ENCODE measurements at regions not wholly inside any gene's neighbourhood (a gene's known extent, or its start where the extent isn't known, plus 50 kb on each side); places are given as distances from the start of the nearest gene placed in this dataset.

DNA sequence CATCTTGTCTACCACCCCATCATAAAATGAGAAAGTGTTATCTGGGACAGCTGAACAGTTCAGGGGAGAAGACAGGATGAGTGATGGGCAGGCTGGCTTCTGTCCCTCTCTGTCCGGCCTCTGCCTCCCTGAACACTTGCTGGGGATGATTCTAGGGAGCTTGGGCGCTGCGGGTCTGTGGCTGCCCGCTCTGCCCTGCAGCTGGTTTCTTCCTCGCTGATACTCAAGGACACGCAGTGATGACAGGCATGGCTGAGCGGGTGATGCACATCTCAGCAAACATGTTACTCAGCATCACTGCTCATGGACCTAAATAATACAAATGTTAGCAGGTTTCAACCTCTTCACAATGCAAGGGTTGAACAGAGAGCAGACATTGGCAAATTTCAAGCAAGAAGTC lies 161.1 kb downstream of the TMEM18 start:
- intact Hi-C loops (cut with DNase I) = no loop called here
- Histone ChIP-seq H3K36me3 (ENCODE audit: control insufficient read depth in 1 of 2, insufficient read depth in 2 of 2, low read length in 1 of 2) (no peaks in the 10 kb centered on the region), H3K4me1 (ENCODE audit: control insufficient read depth in 1 of 2, insufficient read depth in 2 of 2, low read length in 2 of 2) (no peaks in the 10 kb centered on the region), H3K9me3 (ENCODE audit: control insufficient read depth, low read length) (peaks cover 1% of the 10 kb centered on the region), H3K27me3 (ENCODE audit: control insufficient read depth in 1 of 2, insufficient read depth in 2 of 2, low read length in 1 of 2) (no peaks in the 10 kb centered on the region), H3K4me3 (ENCODE audit: low read length in 2 of 2) (no peak overlapping the region), H3K27ac (ENCODE audit: low read depth in 1 of 2, low read length in 2 of 2) (no peak overlapping the region)
- no peak for ATAC-seq (ENCODE audit: low FRiP score)
- no peak for DNase-seq
- 91 to 94% methylated on average over 7 of the region's 7 CpGs for WGBS, 2 donors

GRCh38 chr2:515441-516127 lies 161.6 kb downstream of the TMEM18 start:
- DNase-seq (no peak), ATAC-seq (ENCODE audit: low FRiP score) (no peak)
- H3K27ac ChIP-seq (ENCODE audit: low read depth in 1 of 2, low read length in 2 of 2) = no peak overlapping the region
- H3K36me3 ChIP-seq (ENCODE audit: control insufficient read depth in 1 of 2, insufficient read depth in 2 of 2, low read length in 1 of 2) = no peaks in the 10 kb centered on the region
- WGBS, 2 donors = 90% methylated on average over 3 of the region's 3 CpGs
- no peaks in the 10 kb centered on the region for H3K4me1 ChIP-seq (ENCODE audit: control insufficient read depth in 1 of 2, insufficient read depth in 2 of 2, low read length in 2 of 2)
- intact Hi-C loops (cut with DNase I) = no loop called here
- H3K27me3 ChIP-seq (ENCODE audit: control insufficient read depth in 1 of 2, insufficient read depth in 2 of 2, low read length in 1 of 2) = no peaks in the 10 kb centered on the region
- H3K9me3 ChIP-seq (ENCODE audit: control insufficient read depth, low read length) = peaks cover 1% of the 10 kb centered on the region
- H3K4me3 ChIP-seq (ENCODE audit: low read length in 2 of 2) = no peak overlapping the region

DNA sequence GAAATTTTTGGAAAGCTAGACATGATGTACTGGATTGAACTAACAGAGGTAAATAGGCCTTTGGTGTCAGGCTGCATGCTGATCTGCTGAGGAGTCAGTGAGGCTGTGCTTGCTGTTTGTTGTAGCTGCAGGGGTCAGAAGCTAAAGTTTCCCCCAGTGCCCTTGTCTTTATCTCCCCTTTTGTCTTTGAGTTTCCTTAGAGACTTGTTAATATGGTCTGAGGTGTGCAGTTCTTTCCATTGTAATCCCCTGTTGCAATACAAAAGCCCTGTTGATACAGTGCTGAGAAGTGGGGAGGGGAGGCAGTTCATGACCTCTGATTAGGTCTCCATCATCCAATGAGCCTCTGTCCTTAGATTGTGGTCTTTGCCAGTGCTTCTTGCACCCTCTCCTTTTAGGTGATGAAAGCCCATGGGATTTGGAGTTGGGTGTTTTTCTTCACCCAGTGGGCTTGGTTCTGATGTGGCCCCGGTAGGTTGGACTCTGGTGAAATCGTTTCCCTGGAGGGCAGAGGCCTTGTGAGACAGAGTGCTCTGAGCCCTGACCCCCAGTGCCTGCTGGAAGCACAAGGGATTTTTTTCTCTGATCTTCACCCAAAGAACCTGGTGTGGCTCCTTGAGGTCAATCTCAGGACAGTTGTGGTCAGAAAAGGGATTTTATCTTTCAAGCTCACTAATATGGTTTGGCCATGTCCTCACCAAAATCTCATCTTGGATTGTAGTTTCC lies 163.1 kb downstream of the TMEM18 start:
- ATAC-seq (ENCODE audit: low FRiP score) = no peak
- H3K36me3 ChIP-seq (ENCODE audit: control insufficient read depth in 1 of 2, insufficient read depth in 2 of 2, low read length in 1 of 2) = no peaks in the 10 kb centered on the region
- no peak for DNase-seq
- H3K27ac ChIP-seq (ENCODE audit: low read depth in 1 of 2, low read length in 2 of 2) = no peak overlapping the region
- WGBS, 2 donors = 89 to 92% methylated on average over 2 of the region's 2 CpGs
- H3K9me3 ChIP-seq (ENCODE audit: control insufficient read depth, low read length) = peaks cover 1% of the 10 kb centered on the region
- H3K4me1 ChIP-seq (ENCODE audit: control insufficient read depth in 1 of 2, insufficient read depth in 2 of 2, low read length in 2 of 2) = no peaks in the 10 kb centered on the region
- intact Hi-C loops (cut with DNase I) = no loop called here
- no peak overlapping the region for H3K4me3 ChIP-seq (ENCODE audit: low read length in 2 of 2)
- no peaks in the 10 kb centered on the region for H3K27me3 ChIP-seq (ENCODE audit: control insufficient read depth in 1 of 2, insufficient read depth in 2 of 2, low read length in 1 of 2)

- Histone ChIP-seq H3K4me1 (ENCODE audit: control insufficient read depth in 1 of 2, insufficient read depth in 2 of 2, low read length in 2 of 2) (no peaks in the 10 kb centered on the region), H3K27me3 (ENCODE audit: control insufficient read depth in 1 of 2, insufficient read depth in 2 of 2, low read length in 1 of 2) (no peaks in the 10 kb centered on the region), H3K9me3 (ENCODE audit: control insufficient read depth, low read length) (no peaks in the 10 kb centered on the region), H3K4me3 (ENCODE audit: low read length in 2 of 2) (no peak overlapping the region), H3K27ac (ENCODE audit: low read depth in 1 of 2, low read length in 2 of 2) (no peak overlapping the region), H3K36me3 (ENCODE audit: control insufficient read depth in 1 of 2, insufficient read depth in 2 of 2, low read length in 1 of 2) (no peaks in the 10 kb centered on the region)
- DNase-seq (no peak), ATAC-seq (ENCODE audit: low FRiP score) (no peak)
- intact Hi-C loops (cut with DNase I) = no loop called here
- whole genome bisulfite sequencing, 2 donors = 64 to 65% methylated on average over 1 of the region's 1 CpG
Observed at GRCh38 chr2:510839-511238, 166.4 kb downstream of the TMEM18 start.

GRCh38 chr2:509888-510287 lies 167.3 kb downstream of the TMEM18 start:
- H3K27me3 ChIP-seq (ENCODE audit: control insufficient read depth in 1 of 2, insufficient read depth in 2 of 2, low read length in 1 of 2) = no peaks in the 10 kb centered on the region
- no peak overlapping the region for H3K27ac ChIP-seq (ENCODE audit: low read depth in 1 of 2, low read length in 2 of 2)
- intact Hi-C loops (cut with DNase I) = no loop called here
- WGBS, 2 donors = 84 to 85% methylated on average over 4 of the region's 4 CpGs
- no peaks in the 10 kb centered on the region for H3K4me1 ChIP-seq (ENCODE audit: control insufficient read depth in 1 of 2, insufficient read depth in 2 of 2, low read length in 2 of 2)
- ATAC-seq (ENCODE audit: low FRiP score) (no peak), DNase-seq (no peak)
- H3K4me3 ChIP-seq (ENCODE audit: low read length in 2 of 2) = no peak overlapping the region
- H3K9me3 ChIP-seq (ENCODE audit: control insufficient read depth, low read length) = no peaks in the 10 kb centered on the region
- H3K36me3 ChIP-seq (ENCODE audit: control insufficient read depth in 1 of 2, insufficient read depth in 2 of 2, low read length in 1 of 2) = no peaks in the 10 kb centered on the region

GRCh38 chr2:508121-508520 lies 169.1 kb downstream of the TMEM18 start:
- ATAC-seq (ENCODE audit: low FRiP score) (no peak), DNase-seq (no peak)
- Histone ChIP-seq H3K4me3 (ENCODE audit: low read length in 2 of 2) (no peak overlapping the region), H3K9me3 (ENCODE audit: control insufficient read depth, low read length) (no peaks in the 10 kb centered on the region), H3K27me3 (ENCODE audit: control insufficient read depth in 1 of 2, insufficient read depth in 2 of 2, low read length in 1 of 2) (no peaks in the 10 kb centered on the region), H3K4me1 (ENCODE audit: control insufficient read depth in 1 of 2, insufficient read depth in 2 of 2, low read length in 2 of 2) (no peaks in the 10 kb centered on the region), H3K27ac (ENCODE audit: low read depth in 1 of 2, low read length in 2 of 2) (no peak overlapping the region), H3K36me3 (ENCODE audit: control insufficient read depth in 1 of 2, insufficient read depth in 2 of 2, low read length in 1 of 2) (no peaks in the 10 kb centered on the region)
- 86 to 87% methylated on average over 4 of the region's 4 CpGs for WGBS, 2 donors
- intact Hi-C loops (cut with DNase I) = no loop called here

- intact Hi-C loops (cut with DNase I) = no loop called here
- H3K4me3 ChIP-seq (ENCODE audit: low read length in 2 of 2) = no peak overlapping the region
- H3K27ac ChIP-seq (ENCODE audit: low read depth in 1 of 2, low read length in 2 of 2) = no peak overlapping the region
- no peaks in the 10 kb centered on the region for H3K9me3 ChIP-seq (ENCODE audit: control insufficient read depth, low read length)
- ATAC-seq (ENCODE audit: low FRiP score) (no peak), DNase-seq (no peak)
- no peaks in the 10 kb centered on the region for H3K27me3 ChIP-seq (ENCODE audit: control insufficient read depth in 1 of 2, insufficient read depth in 2 of 2, low read length in 1 of 2)
- WGBS, 2 donors = 91 to 94% methylated on average over 5 of the region's 5 CpGs
- H3K4me1 ChIP-seq (ENCODE audit: control insufficient read depth in 1 of 2, insufficient read depth in 2 of 2, low read length in 2 of 2) = no peaks in the 10 kb centered on the region
- H3K36me3 ChIP-seq (ENCODE audit: control insufficient read depth in 1 of 2, insufficient read depth in 2 of 2, low read length in 1 of 2) = no peaks in the 10 kb centered on the region
Observed at GRCh38 chr2:506866-507265, 170.3 kb downstream of the TMEM18 start.

DNA sequence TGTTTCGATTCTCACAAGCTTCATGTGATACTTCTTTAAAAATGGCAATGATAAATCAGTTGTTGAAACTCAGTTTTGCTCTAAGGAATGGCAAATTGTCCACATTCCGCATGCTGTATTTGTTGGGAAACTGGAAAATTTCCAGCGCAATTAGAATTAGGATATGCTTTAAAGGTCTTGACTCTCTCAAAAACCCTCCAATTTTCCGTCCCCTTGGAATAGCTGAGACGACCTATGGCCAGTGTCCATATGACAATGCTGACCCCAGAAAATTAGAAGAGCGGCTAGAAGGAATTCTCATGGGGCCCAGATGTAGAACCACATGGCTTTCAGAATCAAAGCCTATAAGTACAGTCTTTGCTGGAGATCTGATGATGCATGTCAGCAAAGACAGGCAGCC lies 170.8 kb downstream of the TMEM18 start:
- Histone ChIP-seq H3K36me3 (ENCODE audit: control insufficient read depth in 1 of 2, insufficient read depth in 2 of 2, low read length in 1 of 2) (no peaks in the 10 kb centered on the region), H3K9me3 (ENCODE audit: control insufficient read depth, low read length) (no peaks in the 10 kb centered on the region), H3K27me3 (ENCODE audit: control insufficient read depth in 1 of 2, insufficient read depth in 2 of 2, low read length in 1 of 2) (no peaks in the 10 kb centered on the region), H3K27ac (ENCODE audit: low read depth in 1 of 2, low read length in 2 of 2) (no peak overlapping the region), H3K4me1 (ENCODE audit: control insufficient read depth in 1 of 2, insufficient read depth in 2 of 2, low read length in 2 of 2) (no peaks in the 10 kb centered on the region), H3K4me3 (ENCODE audit: low read length in 2 of 2) (no peak overlapping the region)
- intact Hi-C loops (cut with DNase I) = no loop called here
- no peak for DNase-seq
- no peak for ATAC-seq (ENCODE audit: low FRiP score)
- WGBS, 2 donors = 62 to 71% methylated on average over 6 of the region's 6 CpGs

DNA sequence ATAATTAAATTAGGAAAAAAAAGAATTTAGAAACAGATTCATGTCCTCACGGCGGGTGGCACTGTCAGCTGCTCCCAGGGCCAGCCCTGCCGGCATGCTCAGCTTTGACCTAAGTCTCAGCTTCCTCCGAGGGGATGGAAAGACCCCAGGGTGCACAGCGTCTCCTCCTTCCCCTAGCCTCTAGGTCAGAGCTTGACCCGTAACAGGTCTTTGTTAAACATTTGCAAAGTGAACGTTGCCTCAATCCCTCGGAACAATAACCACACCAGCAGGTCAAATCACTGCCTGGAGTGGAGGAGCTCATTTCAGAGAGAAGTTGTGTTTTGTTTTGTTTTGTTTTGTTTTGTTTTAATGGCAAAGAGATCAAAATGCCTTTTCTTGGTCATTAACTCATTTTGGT lies 171.3 kb downstream of the TMEM18 start:
- DNase-seq = no peak
- H3K27me3 ChIP-seq (ENCODE audit: control insufficient read depth in 1 of 2, insufficient read depth in 2 of 2, low read length in 1 of 2) = no peaks in the 10 kb centered on the region
- no peak overlapping the region for H3K4me3 ChIP-seq (ENCODE audit: low read length in 2 of 2)
- ATAC-seq (ENCODE audit: low FRiP score) = no peak
- 60 to 61% methylated on average over 8 of the region's 8 CpGs for WGBS, 2 donors
- no peaks in the 10 kb centered on the region for H3K4me1 ChIP-seq (ENCODE audit: control insufficient read depth in 1 of 2, insufficient read depth in 2 of 2, low read length in 2 of 2)
- intact Hi-C loops (cut with DNase I) = no loop called here
- H3K9me3 ChIP-seq (ENCODE audit: control insufficient read depth, low read length) = no peaks in the 10 kb centered on the region
- no peaks in the 10 kb centered on the region for H3K36me3 ChIP-seq (ENCODE audit: control insufficient read depth in 1 of 2, insufficient read depth in 2 of 2, low read length in 1 of 2)
- H3K27ac ChIP-seq (ENCODE audit: low read depth in 1 of 2, low read length in 2 of 2) = no peak overlapping the region
